Neural cell (in vitro differentiated cells): ENCODE measurements at regions not wholly inside any gene's neighbourhood (a gene's known extent, or its start where the extent isn't known, plus 50 kb on each side); places are given as distances from the start of the nearest gene placed in this dataset.

ENCODE experiments used
- CTCF ChIP-seq: fragments of 450-650 bp; IDR thresholded peaks from 2 replicates; pipeline ENCODE4 v1.5.1; 2014; ENCODE audit warnings: antibody characterized with exemption, mild to moderate bottlenecking, moderate library complexity; ENCODE audit not compliant: poor library complexity, severe bottlenecking
- EP300 ChIP-seq: fragments of 450-650 bp; conservative IDR thresholded peaks from 2 replicates; pipeline ENCODE4 v1.6.1; 2014; ENCODE audit warnings: antibody characterized with exemption, mild to moderate bottlenecking, moderate library complexity; ENCODE audit not compliant: poor library complexity, severe bottlenecking
- EZH2 ChIP-seq: fragments of 200-600, 300-800 bp; shearing (Covaris generic), sonication (generic); IDR thresholded peaks from 2 replicates; pipeline ENCODE4 v1.6.1; 2014; ENCODE audit warnings: antibody characterized with exemption, low read length, borderline replicate concordance, mild to moderate bottlenecking; ENCODE audit not compliant: insufficient read depth, poor library complexity, severe bottlenecking
- RAD21 ChIP-seq: fragments of 450-650 bp; conservative IDR thresholded peaks from 2 replicates; pipeline ENCODE4 v1.6.1; 2014; ENCODE audit warnings: antibody characterized with exemption, mild to moderate bottlenecking, moderate library complexity
- TAF1 ChIP-seq: IDR thresholded peaks from 2 replicates; pipeline ENCODE4 v1.6.1; 2012; ENCODE audit warnings: low read depth

GRCh38 chr13:26993780-26994179, 177.8 kb downstream of the USP12 start:
- TF ChIP-seq CTCF (no peak), EP300 (no peak), EZH2 (no peak), RAD21 (no peak), TAF1 (no peak)
